GM12878 (cell line): ENCODE measurements at regions not wholly inside any gene's neighbourhood (a gene's known extent, or its start where the extent isn't known, plus 50 kb on each side); places are given as distances from the start of the nearest gene placed in this dataset.

Experiments
- ATAC-seq: fragments of 200-7000 bp; cut with Tn5 transposase; 3 replicates; pipeline ENCODE4 v1.9.1; 2020; ENCODE audit warnings: mild to moderate bottlenecking, moderate library complexity
- BruUV-seq: library from RNA; stranded (reverse); fragments of 400-500 nt; replicated peaks from 2 replicates; lab custom pipeline; 2021; lab: Mats Ljungman, UMichigan
- CTCF ChIA-PET: fragments of 300-600 bp; sonication (Branson Sonifier 250); formaldehyde crosslinking; extraction: SDS; loops from one replicate; lab custom pipeline; 2021; ENCODE audit warnings: inconsistent platforms; lab: Yijun Ruan, JAX
- POLR2A ChIA-PET: fragments of 350-600 bp; formaldehyde crosslinking; extraction: SDS; loops from one replicate; lab custom pipeline; 2021; ENCODE audit warnings: inconsistent platforms; lab: Charles Lee
- RAD21 ChIA-PET: fragments of 300-600 bp; sonication (Branson Sonifier 250); formaldehyde crosslinking; loops from one replicate; lab custom pipeline; 2023; ENCODE audit warnings: antibody characterized with exemption; ENCODE audit not compliant: unreplicated experiment; lab: Charles Lee
- SMC1A ChIA-PET: fragments of 300-600 bp; sonication (Branson Sonifier 250); formaldehyde crosslinking; loops from one replicate; lab custom pipeline; 2023; ENCODE audit not compliant: unreplicated experiment, uncharacterized antibody; lab: Charles Lee
- DNase-seq: peaks from one replicate; pipeline ENCODE4 v3.0.0-alpha.2; 2011; ENCODE audit warnings: low read depth, low spot score
- FAIRE-seq: peaks from 3 replicates; lab custom pipeline; 2011; peaks lifted over from hg19 to GRCh38; lab: Jason Lieb, UNC
- H2AFZ ChIP-seq: 2 replicates; pipeline ENCODE4 v1.6.0; 2011; ENCODE audit warnings: low read depth, low read length, control low read depth; ENCODE audit not compliant: control insufficient read depth
- H3K27ac ChIP-seq: 2 replicates; pipeline ENCODE4 v1.5.1; 2011; ENCODE audit warnings: control low read depth; ENCODE audit not compliant: control insufficient read depth, insufficient read depth
- H3K27me3 ChIP-seq, 2 experiments: replicated peaks in 1 of 2; 2 replicates each; pipeline versions ENCODE4 v1.6.0 to v1.6.1; 2011; ENCODE audit warnings: low read length in 1 of 2; ENCODE audit not compliant: control insufficient read depth in 2 of 2, insufficient read depth in 2 of 2
- H3K36me3 ChIP-seq, 2 experiments: 2 replicates each; pipeline ENCODE4 v1.5.1; 2011; ENCODE audit warnings: low read length in 1 of 2; ENCODE audit not compliant: control insufficient read depth in 2 of 2, insufficient read depth in 2 of 2
- H3K4me1 ChIP-seq: 2 replicates; pipeline ENCODE4 v1.6.1; 2011; ENCODE audit warnings: mild to moderate bottlenecking, low read length, moderate library complexity, mixed read lengths; ENCODE audit not compliant: control insufficient read depth, insufficient read depth
- H3K4me2 ChIP-seq: 2 replicates; pipeline ENCODE4 v1.6.0; 2011; ENCODE audit warnings: control low read depth; ENCODE audit not compliant: control insufficient read depth, insufficient read depth
- H3K4me3 ChIP-seq: fragments of 200-600 bp; sonication (generic); 2 replicates; pipeline ENCODE4 v1.5.1; 2016
- H3K79me2 ChIP-seq: 2 replicates; pipeline ENCODE4 v1.6.0; 2011; ENCODE audit warnings: low read length; ENCODE audit not compliant: control insufficient read depth, insufficient read depth
- H3K9ac ChIP-seq: 2 replicates; pipeline ENCODE4 v1.8.0; 2011; ENCODE audit warnings: low read length, control low read depth, mixed read lengths; ENCODE audit not compliant: control insufficient read depth, insufficient read depth
- H3K9me3 ChIP-seq: replicated peaks from 3 replicates; pipeline ENCODE4 v1.5.1; 2011; ENCODE audit warnings: mild to moderate bottlenecking, low read length; ENCODE audit not compliant: control insufficient read depth, insufficient read depth
- H4K20me1 ChIP-seq: 2 replicates; pipeline ENCODE4 v1.6.0; 2011; ENCODE audit not compliant: control insufficient read depth, insufficient read depth
- ASH2L ChIP-seq: fragments of 300-600, 200-600 bp; sonication (generic); IDR thresholded peaks from 2 replicates; pipeline ENCODE4 v1.6.1; 2017; ENCODE audit warnings: low read depth, mild to moderate bottlenecking, borderline replicate concordance
- BHLHE40 ChIP-seq, 2 experiments: fragments of 450-650 bp in 1 of 2; IDR thresholded peaks; 2 replicates each; pipeline ENCODE4 v1.6.1; 2011 to 2017; ENCODE audit warnings: low read depth in 2 of 2, borderline replicate concordance in 1 of 2, improper control_type of control experiment in 1 of 2, low read length in 1 of 2, mild to moderate bottlenecking in 1 of 2
- BRCA1 ChIP-seq: IDR thresholded peaks from 2 replicates; pipeline ENCODE4 v1.6.1; 2011; ENCODE audit warnings: low read depth, low read length, improper control_type of control experiment
- EZH2 ChIP-seq: IDR thresholded peaks from 2 replicates; pipeline ENCODE4 v1.6.1; 2012; ENCODE audit warnings: low read depth, mild to moderate bottlenecking, control low read depth, inconsistent platforms, low read length, borderline replicate concordance; ENCODE audit not compliant: control insufficient read depth
- HCFC1 ChIP-seq: fragments of 150-350 bp; IDR thresholded peaks from 2 replicates; pipeline ENCODE4 v1.6.1; 2014; ENCODE audit warnings: low read length
- MAX ChIP-seq: IDR thresholded peaks from 2 replicates; pipeline ENCODE4 v1.6.1; 2012; ENCODE audit warnings: low read depth, low read length, improper control_type of control experiment
- NR2C1 ChIP-seq: fragments of 450-650 bp; IDR thresholded peaks from 2 replicates; pipeline ENCODE4 v1.6.1; 2017; ENCODE audit warnings: antibody characterized with exemption, mild to moderate bottlenecking, moderate library complexity
- POLR2AphosphoS5 ChIP-seq: IDR thresholded peaks from 2 replicates; pipeline ENCODE4 v1.6.1; 2011; ENCODE audit warnings: mild to moderate bottlenecking, low read length, inconsistent platforms
- PRDM15 ChIP-seq: fragments of 450-650 bp; formaldehyde crosslinking; IDR thresholded peaks from 2 replicates; pipeline ENCODE4 v1.4.0; 2020; ENCODE audit warnings: mild to moderate bottlenecking, moderate library complexity
- RAD21 ChIP-seq: IDR thresholded peaks from 2 replicates; pipeline ENCODE4 v1.6.1; 2011; ENCODE audit warnings: mild to moderate bottlenecking, low read depth, low read length, moderate library complexity; ENCODE audit not compliant: insufficient read depth
- TBL1XR1 ChIP-seq: IDR thresholded peaks from 2 replicates; pipeline ENCODE4 v1.6.1; 2012; ENCODE audit warnings: low read depth, low read length, improper control_type of control experiment
- YY1 ChIP-seq: IDR thresholded peaks from 2 replicates; pipeline ENCODE4 v1.6.1; 2011; ENCODE audit warnings: low read depth, mild to moderate bottlenecking, low read length
- ZBED1 ChIP-seq: IDR thresholded peaks from 2 replicates; pipeline ENCODE4 v1.6.1; 2016; ENCODE audit warnings: borderline replicate concordance
- ZNF622 ChIP-seq: fragments of 450-650 bp; IDR thresholded peaks from 2 replicates; pipeline ENCODE4 v1.6.1; 2017; ENCODE audit warnings: mild to moderate bottlenecking, inconsistent platforms
- WGBS: methylation state at CpG from one replicate; pipeline ENCODE4 v1.1.6; 2016; ENCODE audit warnings: low lambda C conversion rate; ENCODE audit not compliant: insufficient replicate concordance, insufficient coverage; ENCODE audit errors: missing lambda C conversion rate; 5-methylcytosine and 5-hydroxymethylcytosine counted together
- in situ Hi-C: fragments of 300-500 bp; cut with MboI; formaldehyde crosslinking; loops from 9 replicates; pipeline ENCODE4 v1.14.3; 2018; ENCODE audit warnings: mixed read lengths
- intact Hi-C: fragments of 100-400 bp; cut with micrococcal nuclease; formaldehyde crosslinking; loops from one replicate; pipeline ENCODE4 v1.14.2; 2022; ENCODE audit not compliant: unreplicated experiment

GRCh38 chr14:26810631-26811030, 212.8 kb upstream of the NOVA1 start:
- Histone ChIP-seq H3K4me1 (no peaks in the 10 kb centered on the region), H3K27me3 (no peaks in the 10 kb centered on the region), H3K27ac (no peak overlapping the region), H4K20me1 (no peaks in the 10 kb centered on the region), H2AFZ (no peak overlapping the region), H3K36me3 (no peaks in the 10 kb centered on the region), H3K4me2 (no peak overlapping the region), H3K9ac (no peak overlapping the region), H3K79me2 (no peaks in the 10 kb centered on the region), H3K9me3 (no peaks in the 10 kb centered on the region), H3K4me3 (no peak overlapping the region)
- in situ Hi-C loops (no loop called here), intact Hi-C loops (no loop called here)
- ChIA-PET SMC1A (no interaction called here), POLR2A (no interaction called here), CTCF (no interaction called here), RAD21 (no interaction called here)
- no peak for TF ChIP-seq RAD21
- no peak for TF ChIP-seq MAX
- TF ChIP-seq BRCA1 = no peak
- no peak for FAIRE-seq
- BruUV-seq = no TSS peak
- no peak for DNase-seq
- ATAC-seq = no peak

- Histone ChIP-seq H3K36me3 (no peaks in the 10 kb centered on the region), H3K79me2 (no peaks in the 10 kb centered on the region), H3K4me1 (no peaks in the 10 kb centered on the region), H3K27ac (no peak overlapping the region), H4K20me1 (no peaks in the 10 kb centered on the region), H3K4me3 (no peak overlapping the region), H3K27me3 (no peaks in the 10 kb centered on the region), H3K4me2 (no peak overlapping the region), H3K9me3 (no peaks in the 10 kb centered on the region)
- ChIA-PET SMC1A (no interaction called here), RAD21 (no interaction called here), POLR2A (no interaction called here)
- no TSS peak for BruUV-seq
- FAIRE-seq = no peak
- ATAC-seq = no peak
- TF ChIP-seq TBL1XR1 (no peak), ZNF622 (no peak), PRDM15 (CRISPR knock-in tag) (no peak), RAD21 (no peak), POLR2AphosphoS5 (no peak), EZH2 (no peak), BHLHE40 (IDR thresholded peaks at IDR 0.05; ENCODE audit: borderline replicate concordance in 1 of 2, low read depth in 2 of 2, low read length in 1 of 2) (no peak), HCFC1 (no peak), ASH2L (no peak), NR2C1 (no peak), YY1 (no peak), ZBED1 (no peak)
- TF ChIP-seq, all 136 proteins: peak for 0
- DNase-seq = no peak
- CTCF ChIA-PET = no interaction called here
- Histone ChIP-seq H2AFZ (no peak overlapping the region), H3K9ac (no peak overlapping the region)
- WGBS = 13% methylated on average over 3 of the region's 3 CpGs
- intact Hi-C loops (no loop called here), in situ Hi-C loops (no loop called here)
Measured at GRCh38 chr14:26811756-26812305, 214.0 kb upstream of the NOVA1 start.
